Small intestine (tissue), 7 donors: ENCODE measurements at regions not wholly inside any gene's neighbourhood (a gene's known extent, or its start where the extent isn't known, plus 50 kb on each side); places are given as distances from the start of the nearest gene placed in this dataset.
A peak's percentile ranks its signal among the peaks of the same experiment; 100 is the strongest.

ENCODE experiments used
- DNase-seq, 2 donors: peaks; one replicate each; pipeline versions ENCODE4 v3.0.0 to v3.0.0-alpha.2; 2013
- FAIRE-seq: peaks from 2 replicates; lab custom pipeline; 2012; peaks lifted over from hg19 to GRCh38; lab: Jason Lieb, UNC
- H3K27ac ChIP-seq, 3 donors: one replicate each; pipeline ENCODE4 v1.5.1; 2013; ENCODE audit warnings: low read length in 2 of 3, mild to moderate bottlenecking in 2 of 3, control low read depth in 1 of 3, inconsistent platforms in 1 of 3, low read depth in 1 of 3, moderate library complexity in 1 of 3
- H3K27me3 ChIP-seq, 3 donors: one replicate each; pipeline ENCODE4 v1.6.1; 2013; ENCODE audit warnings: low read length in 3 of 3, inconsistent platforms in 1 of 3; ENCODE audit not compliant: control insufficient read depth in 3 of 3, insufficient read depth in 3 of 3
- H3K36me3 ChIP-seq, 3 donors: one replicate each; pipeline ENCODE4 v1.6.1; 2013; ENCODE audit warnings: low read length in 3 of 3, inconsistent platforms in 1 of 3, low read depth in 1 of 3, mild to moderate bottlenecking in 1 of 3, moderate library complexity in 1 of 3; ENCODE audit not compliant: control insufficient read depth in 3 of 3, insufficient read depth in 2 of 3
- H3K4me1 ChIP-seq, 3 donors: one replicate each; pipeline ENCODE4 v1.6.1; 2013; ENCODE audit warnings: low read length in 2 of 3, inconsistent platforms in 1 of 3, low read depth in 1 of 3, mild to moderate bottlenecking in 1 of 3, moderate library complexity in 1 of 3; ENCODE audit not compliant: control insufficient read depth in 3 of 3, insufficient read depth in 2 of 3
- H3K4me3 ChIP-seq, 3 donors: one replicate each; pipeline ENCODE4 v1.5.1; 2013; ENCODE audit warnings: low read length in 3 of 3, control low read depth in 1 of 3, inconsistent platforms in 1 of 3, low read depth in 1 of 3, mild to moderate bottlenecking in 1 of 3, moderate library complexity in 1 of 3
- H3K9me3 ChIP-seq, 2 donors: one replicate each; pipeline ENCODE4 v1.6.1; 2013; ENCODE audit warnings: low read depth in 1 of 2, low read length in 1 of 2; ENCODE audit not compliant: control insufficient read depth in 2 of 2, insufficient read depth in 1 of 2
- WGBS, 3 donors: extraction: QIAGEN DNeasy Blood & Tissue Kit; methylation state at CpG; one replicate each; pipeline ENCODE4 v1.1.7; 2013; 5-methylcytosine and 5-hydroxymethylcytosine counted together
- donor health status: healthy with polysubstance abuse.
- donor health status: control.
- donor health status: control.
- donor health status: Bipolar disorder and iron deficiency.
- donor health status: healthy.

- DNase-seq, result no peak
- no peaks in the 10 kb centered on the region for H3K36me3 ChIP-seq
- H3K4me3 ChIP-seq, result no peak overlapping the region
- FAIRE-seq, result no peak
- peaks cover 0 to 2% of the 10 kb centered on the region in 2 donors for H3K9me3 ChIP-seq
- H3K27me3 ChIP-seq, result no peaks in the 10 kb centered on the region
- H3K4me1 ChIP-seq, result no peaks in the 10 kb centered on the region
- WGBS, 3 donors, result 87 to 88% (median 87%) methylated on average over 8 of the region's 8 CpGs
- no peak overlapping the region for H3K27ac ChIP-seq
Measured at GRCh38 chr2:4549666-4550210, 846.4 kb downstream of the DCDC2C start.

GRCh38 chr2:4551691-4552474 lies 848.5 kb downstream of the DCDC2C start:
- 59 to 74% (median 60%) methylated on average over 9 of the region's 9 CpGs for WGBS, 3 donors

GRCh38 chr2:4553241-4553640 lies 849.9 kb downstream of the DCDC2C start:
- H3K9me3 ChIP-seq, result peaks cover 1 to 4% of the 10 kb centered on the region in 2 donors
- no peaks in the 10 kb centered on the region for H3K36me3 ChIP-seq
- no peaks in the 10 kb centered on the region for H3K4me1 ChIP-seq
- no peak overlapping the region for H3K27ac ChIP-seq
- no peaks in the 10 kb centered on the region for H3K27me3 ChIP-seq
- 68 to 89% (median 86%) methylated on average over 16 of the region's 16 CpGs for WGBS, 3 donors
- FAIRE-seq (no peak), DNase-seq (peak in 1 of 2 donors; percentile 6)
- no peak overlapping the region for H3K4me3 ChIP-seq

More at GRCh38 chr2:4551691-4552474, 848.5 kb downstream of the DCDC2C start:
- Histone ChIP-seq H3K4me1 (no peaks in the 10 kb centered on the region), H3K9me3 (peaks cover 1 to 4% of the 10 kb centered on the region in 2 donors), H3K4me3 (no peak overlapping the region), H3K27me3 (no peaks in the 10 kb centered on the region), H3K36me3 (no peaks in the 10 kb centered on the region), H3K27ac (no peak overlapping the region)
- no peak for FAIRE-seq
- no peak for DNase-seq

- Histone ChIP-seq H3K36me3 (no peaks in the 10 kb centered on the region), H3K27me3 (no peaks in the 10 kb centered on the region), H3K4me1 (no peaks in the 10 kb centered on the region), H3K9me3 (peaks cover 1 to 4% of the 10 kb centered on the region in 2 donors), H3K27ac (no peak overlapping the region), H3K4me3 (no peak overlapping the region)
- FAIRE-seq, result no peak
- DNase-seq, result no peak
- WGBS, 3 donors, result 43 to 72% (median 57%) methylated on average over 9 of the region's 9 CpGs
Measured at GRCh38 chr2:4556135-4556896, 852.9 kb downstream of the DCDC2C start.

GRCh38 chr2:4561196-4561595 lies 857.8 kb downstream of the DCDC2C start:
- H3K27me3 ChIP-seq, result no peaks in the 10 kb centered on the region
- H3K9me3 ChIP-seq, result no peaks in the 10 kb centered on the region
- DNase-seq (no peak), FAIRE-seq (no peak)
- no peaks in the 10 kb centered on the region for H3K4me1 ChIP-seq
- no peaks in the 10 kb centered on the region for H3K36me3 ChIP-seq
- H3K27ac ChIP-seq, result no peak overlapping the region
- no peak overlapping the region for H3K4me3 ChIP-seq

GRCh38 chr2:4576075-4576474 lies 872.7 kb downstream of the DCDC2C start:
- no peak overlapping the region for H3K4me3 ChIP-seq
- DNase-seq (no peak), FAIRE-seq (no peak)
- no peaks in the 10 kb centered on the region for H3K9me3 ChIP-seq
- H3K4me1 ChIP-seq, result no peaks in the 10 kb centered on the region
- no peaks in the 10 kb centered on the region for H3K36me3 ChIP-seq
- no peak overlapping the region for H3K27ac ChIP-seq
- no peaks in the 10 kb centered on the region for H3K27me3 ChIP-seq
- 28 to 65% (median 45%) methylated on average over 1 of the region's 1 CpG for WGBS, 3 donors

- no peak for DNase-seq
- 63 to 78% (median 64%) methylated on average over 3 of the region's 3 CpGs for WGBS, 3 donors
- no peak overlapping the region for H3K27ac ChIP-seq
- H3K36me3 ChIP-seq, result no peaks in the 10 kb centered on the region
- no peaks in the 10 kb centered on the region for H3K27me3 ChIP-seq
- H3K4me3 ChIP-seq, result no peak overlapping the region
- no peak for FAIRE-seq
- H3K9me3 ChIP-seq, result no peaks in the 10 kb centered on the region
- H3K4me1 ChIP-seq, result no peaks in the 10 kb centered on the region
Measured at GRCh38 chr2:4579977-4580376, 876.6 kb downstream of the DCDC2C start.

- no peak overlapping the region for H3K27ac ChIP-seq
- DNase-seq (no peak), FAIRE-seq (no peak)
- H3K36me3 ChIP-seq, result no peaks in the 10 kb centered on the region
- H3K4me3 ChIP-seq, result no peak overlapping the region
- H3K27me3 ChIP-seq, result no peaks in the 10 kb centered on the region
- WGBS, 3 donors, result 75 to 85% (median 80%) methylated on average over 3 of the region's 3 CpGs
- no peaks in the 10 kb centered on the region for H3K4me1 ChIP-seq
- no peaks in the 10 kb centered on the region for H3K9me3 ChIP-seq
Measured at GRCh38 chr2:4585057-4585635, 881.8 kb downstream of the DCDC2C start.
